ENCODE measurements at regions not wholly inside any gene's neighbourhood (a gene's known extent, or its start where the extent isn't known, plus 50 kb on each side); places are given as distances from the start of the nearest gene placed in this dataset.
"Not testable (repeated sequence)": the region's sequence is repeated elsewhere in the genome, so short reads cannot be mapped to it uniquely, and the experiment has no call there.

GRCh38 chr10:36462194-36462593 lies 663.2 kb upstream of the ANKRD30A start:
- Histone ChIP-seq H3K36me3 (ENCODE audit: control insufficient read depth in 5 of 5, insufficient read depth in 5 of 5, low read length in 5 of 5) (no peaks in the 10 kb centered on the region), H3K4me1 (ENCODE audit: control insufficient read depth in 5 of 5, insufficient read depth in 5 of 5, low read length in 5 of 5) (no peaks in the 10 kb centered on the region), H3K9ac (ENCODE audit: low read length in 5 of 5) (no peak overlapping the region), H3K4me3 (ENCODE audit: low read depth in 1 of 5, low read length in 5 of 5) (no peak overlapping the region), H3K27ac (ENCODE audit: low read depth, low read length) (no peak overlapping the region), H3K27me3 (ENCODE audit: control insufficient read depth in 5 of 5, insufficient read depth in 4 of 5, low read length in 5 of 5) (no peaks in the 10 kb centered on the region), H3K9me3 (ENCODE audit: control insufficient read depth in 5 of 5, low read length in 5 of 5) (peaks cover 0 to 9% (median 5%) of the 10 kb centered on the region in 5 donors)

GRCh38 chr10:36458437-36458836 lies 667.0 kb upstream of the ANKRD30A start:
- not testable (repeated sequence) for H3K27ac ChIP-seq (ENCODE audit: low read depth, low read length); H3K27me3 ChIP-seq (ENCODE audit: control insufficient read depth in 5 of 5, insufficient read depth in 4 of 5, low read length in 5 of 5); H3K4me1 ChIP-seq (ENCODE audit: control insufficient read depth in 5 of 5, insufficient read depth in 5 of 5, low read length in 5 of 5); H3K36me3 ChIP-seq (ENCODE audit: control insufficient read depth in 5 of 5, insufficient read depth in 5 of 5, low read length in 5 of 5); H3K9ac ChIP-seq (ENCODE audit: low read length in 5 of 5); H3K9me3 ChIP-seq (ENCODE audit: control insufficient read depth in 5 of 5, low read length in 5 of 5); H3K4me3 ChIP-seq (ENCODE audit: low read depth in 1 of 5, low read length in 5 of 5)

DNA sequence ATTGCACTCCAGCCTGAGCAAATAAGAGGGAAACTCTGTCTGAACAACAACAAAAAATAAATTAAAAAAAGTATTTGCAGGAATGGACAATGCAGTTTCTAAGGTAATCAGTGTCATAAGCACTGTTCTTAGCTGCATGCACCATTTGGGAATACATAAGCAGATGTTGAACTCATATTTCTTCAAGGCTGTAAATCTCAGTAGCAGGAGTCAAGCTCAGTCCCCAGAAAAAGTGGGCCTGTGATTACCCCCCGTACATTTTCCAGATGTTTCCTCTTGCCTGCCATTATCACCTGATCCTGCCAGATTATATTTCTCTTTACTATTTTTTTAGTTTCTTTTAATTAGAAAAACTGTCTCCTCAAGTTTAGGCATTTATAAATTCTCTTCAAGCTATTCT lies 667.6 kb upstream of the ANKRD30A start:
- Histone ChIP-seq H3K4me3 (ENCODE audit: low read depth in 1 of 5, low read length in 5 of 5) (no peak overlapping the region), H3K27me3 (ENCODE audit: control insufficient read depth in 5 of 5, insufficient read depth in 4 of 5, low read length in 5 of 5) (no peaks in the 10 kb centered on the region), H3K4me1 (ENCODE audit: control insufficient read depth in 5 of 5, insufficient read depth in 5 of 5, low read length in 5 of 5) (no peaks in the 10 kb centered on the region), H3K9ac (ENCODE audit: low read length in 5 of 5) (no peak overlapping the region), H3K36me3 (ENCODE audit: control insufficient read depth in 5 of 5, insufficient read depth in 5 of 5, low read length in 5 of 5) (no peaks in the 10 kb centered on the region), H3K9me3 (ENCODE audit: control insufficient read depth in 5 of 5, low read length in 5 of 5) (peaks cover 0 to 9% (median 5%) of the 10 kb centered on the region in 5 donors), H3K27ac (ENCODE audit: low read depth, low read length) (no peak overlapping the region)

DNA sequence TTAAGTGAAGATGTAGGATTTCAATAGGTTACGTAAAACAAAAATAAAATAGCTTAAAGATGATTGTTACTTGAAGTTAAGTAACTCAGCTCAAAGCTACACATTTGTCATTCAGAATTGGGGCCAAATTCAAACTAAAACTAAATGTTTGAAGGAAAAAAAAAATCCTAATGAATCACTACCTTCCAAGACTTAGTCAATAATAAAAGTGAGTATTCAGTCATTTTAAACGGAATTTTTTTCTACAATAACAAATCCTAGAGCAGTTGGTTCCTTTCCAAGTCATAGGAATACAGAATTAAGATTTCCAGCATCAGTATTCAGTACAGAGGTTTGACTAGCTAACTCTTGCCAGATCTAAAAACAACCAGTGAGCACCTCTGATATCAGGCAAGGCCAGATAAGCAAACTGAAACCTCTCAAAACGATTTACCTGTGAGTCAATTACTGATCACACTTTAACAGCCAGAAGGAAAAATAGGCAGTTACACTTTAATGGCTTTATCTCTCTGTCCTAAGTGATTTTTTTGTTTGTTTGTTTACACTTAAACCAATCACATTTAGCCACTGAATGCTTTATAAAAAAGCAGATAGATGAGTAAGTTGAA lies 669.8 kb upstream of the ANKRD30A start:
- Histone ChIP-seq H3K36me3 (ENCODE audit: control insufficient read depth in 5 of 5, insufficient read depth in 5 of 5, low read length in 5 of 5) (no peaks in the 10 kb centered on the region), H3K9me3 (ENCODE audit: control insufficient read depth in 5 of 5, low read length in 5 of 5) (peaks cover 0 to 9% (median 5%) of the 10 kb centered on the region in 5 donors), H3K27ac (ENCODE audit: low read depth, low read length) (no peak overlapping the region), H3K9ac (ENCODE audit: low read length in 5 of 5) (no peak overlapping the region), H3K27me3 (ENCODE audit: control insufficient read depth in 5 of 5, insufficient read depth in 4 of 5, low read length in 5 of 5) (no peaks in the 10 kb centered on the region), H3K4me1 (ENCODE audit: control insufficient read depth in 5 of 5, insufficient read depth in 5 of 5, low read length in 5 of 5) (no peaks in the 10 kb centered on the region), H3K4me3 (ENCODE audit: low read depth in 1 of 5, low read length in 5 of 5) (no peak overlapping the region)

GRCh38 chr10:36452851-36453250 lies 672.5 kb upstream of the ANKRD30A start:
- no peaks in the 10 kb centered on the region for H3K27me3 ChIP-seq (ENCODE audit: control insufficient read depth in 5 of 5, insufficient read depth in 4 of 5, low read length in 5 of 5)
- H3K4me1 ChIP-seq (ENCODE audit: control insufficient read depth in 5 of 5, insufficient read depth in 5 of 5, low read length in 5 of 5) = peaks cover 0 to 3% (median 0%) of the 10 kb centered on the region in 5 donors
- no peak overlapping the region for H3K27ac ChIP-seq (ENCODE audit: low read depth, low read length)
- peaks cover 0 to 4% (median 2%) of the 10 kb centered on the region in 5 donors for H3K9me3 ChIP-seq (ENCODE audit: control insufficient read depth in 5 of 5, low read length in 5 of 5)
- no peak overlapping the region for H3K4me3 ChIP-seq (ENCODE audit: low read depth in 1 of 5, low read length in 5 of 5)
- no peaks in the 10 kb centered on the region for H3K36me3 ChIP-seq (ENCODE audit: control insufficient read depth in 5 of 5, insufficient read depth in 5 of 5, low read length in 5 of 5)
- no peak overlapping the region for H3K9ac ChIP-seq (ENCODE audit: low read length in 5 of 5)

DNA sequence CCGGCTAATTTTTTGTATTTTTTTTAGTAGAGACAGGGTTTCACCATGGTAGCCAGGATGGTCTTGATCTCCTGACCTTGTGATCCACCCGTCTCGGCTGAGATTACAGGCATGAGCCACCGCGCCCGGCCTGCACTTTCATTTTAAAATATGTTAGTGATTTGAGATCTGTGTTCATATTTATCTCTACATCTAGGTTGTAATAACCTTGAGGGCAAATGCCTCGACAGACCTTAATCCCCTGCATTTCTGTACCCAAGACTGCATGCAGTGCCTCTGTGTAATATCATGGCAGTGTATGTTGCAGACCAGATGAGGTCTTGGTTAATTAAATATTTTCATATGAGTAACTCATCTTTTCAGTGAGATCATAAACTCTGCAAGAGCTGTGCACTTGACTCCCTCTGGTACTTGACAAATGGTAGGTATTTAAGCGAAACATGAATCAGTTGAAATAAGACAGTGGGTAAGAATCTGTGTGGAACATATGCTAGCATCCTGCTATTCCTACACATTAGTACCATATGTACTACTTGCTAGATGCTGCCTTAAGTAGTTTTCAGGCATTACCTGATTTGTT lies 673.9 kb upstream of the ANKRD30A start:
- H3K4me3 ChIP-seq (ENCODE audit: low read depth in 1 of 5, low read length in 5 of 5) = no peak overlapping the region
- H3K36me3 ChIP-seq (ENCODE audit: control insufficient read depth in 5 of 5, insufficient read depth in 5 of 5, low read length in 5 of 5) = no peaks in the 10 kb centered on the region
- no peaks in the 10 kb centered on the region for H3K27me3 ChIP-seq (ENCODE audit: control insufficient read depth in 5 of 5, insufficient read depth in 4 of 5, low read length in 5 of 5)
- H3K27ac ChIP-seq (ENCODE audit: low read depth, low read length) = no peak overlapping the region
- H3K9me3 ChIP-seq (ENCODE audit: control insufficient read depth in 5 of 5, low read length in 5 of 5) = no peaks in the 10 kb centered on the region
- peaks cover 0 to 3% (median 0%) of the 10 kb centered on the region in 5 donors for H3K4me1 ChIP-seq (ENCODE audit: control insufficient read depth in 5 of 5, insufficient read depth in 5 of 5, low read length in 5 of 5)
- H3K9ac ChIP-seq (ENCODE audit: low read length in 5 of 5) = no peak overlapping the region

GRCh38 chr10:36450380-36450779 lies 675.0 kb upstream of the ANKRD30A start:
- Histone ChIP-seq H3K9me3 (ENCODE audit: control insufficient read depth in 5 of 5, low read length in 5 of 5) (no peaks in the 10 kb centered on the region), H3K9ac (ENCODE audit: low read length in 5 of 5) (no peak overlapping the region), H3K27ac (ENCODE audit: low read depth, low read length) (no peak overlapping the region), H3K4me1 (ENCODE audit: control insufficient read depth in 5 of 5, insufficient read depth in 5 of 5, low read length in 5 of 5) (peaks cover 0 to 3% (median 0%) of the 10 kb centered on the region in 5 donors), H3K36me3 (ENCODE audit: control insufficient read depth in 5 of 5, insufficient read depth in 5 of 5, low read length in 5 of 5) (no peaks in the 10 kb centered on the region), H3K27me3 (ENCODE audit: control insufficient read depth in 5 of 5, insufficient read depth in 4 of 5, low read length in 5 of 5) (no peaks in the 10 kb centered on the region), H3K4me3 (ENCODE audit: low read depth in 1 of 5, low read length in 5 of 5) (no peak overlapping the region)

DNA sequence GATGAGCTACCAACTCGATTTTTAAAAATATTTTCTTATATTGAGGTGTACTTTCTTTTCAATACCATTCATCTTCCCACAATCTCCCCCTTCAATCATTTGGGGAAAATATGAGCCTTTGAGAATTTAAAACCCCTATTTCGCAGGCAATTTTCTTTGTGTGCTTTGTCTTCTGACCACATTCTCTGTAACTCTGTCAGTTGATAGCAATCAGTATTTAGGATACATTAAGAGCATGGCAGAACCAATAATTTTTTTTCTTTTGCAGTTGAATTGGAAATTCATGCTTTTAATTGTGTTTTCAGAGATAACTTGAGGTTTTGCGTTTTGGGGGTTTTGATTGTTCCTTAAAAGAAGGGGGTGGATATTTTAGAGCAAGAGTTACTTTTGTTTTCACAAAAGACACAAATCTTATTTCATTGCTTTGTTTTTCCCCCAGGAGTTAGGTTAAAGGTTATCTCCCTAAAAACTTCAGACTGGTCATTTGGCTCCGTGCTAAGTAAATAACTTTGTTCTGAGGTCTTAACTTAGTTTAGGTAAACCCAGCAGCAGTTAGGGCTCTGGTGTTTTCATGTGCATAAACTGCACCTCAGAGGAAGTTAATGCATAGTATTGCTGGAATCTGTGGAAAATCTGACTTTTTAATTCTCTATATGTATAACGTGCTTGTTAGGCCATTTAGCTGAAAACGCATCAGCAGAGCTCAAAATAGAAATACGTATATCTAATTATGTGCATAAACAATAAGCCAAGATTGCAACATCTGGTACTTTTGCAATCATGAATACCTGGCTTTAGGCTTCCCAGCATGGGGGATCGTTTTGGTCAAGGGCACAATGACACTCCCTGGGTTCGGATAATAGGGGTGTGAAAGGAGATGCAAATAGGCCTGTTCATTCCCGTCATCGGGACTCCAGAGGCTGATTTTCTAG lies 676.4 kb upstream of the ANKRD30A start:
- H3K36me3 ChIP-seq (ENCODE audit: control insufficient read depth in 5 of 5, insufficient read depth in 5 of 5, low read length in 5 of 5) = no peaks in the 10 kb centered on the region
- H3K4me3 ChIP-seq (ENCODE audit: low read depth in 1 of 5, low read length in 5 of 5) = no peak overlapping the region
- H3K4me1 ChIP-seq (ENCODE audit: control insufficient read depth in 5 of 5, insufficient read depth in 5 of 5, low read length in 5 of 5) = peaks cover 0 to 3% (median 0%) of the 10 kb centered on the region in 5 donors
- H3K9ac ChIP-seq (ENCODE audit: low read length in 5 of 5) = no peak overlapping the region
- H3K27ac ChIP-seq (ENCODE audit: low read depth, low read length) = no peak overlapping the region
- no peaks in the 10 kb centered on the region for H3K27me3 ChIP-seq (ENCODE audit: control insufficient read depth in 5 of 5, insufficient read depth in 4 of 5, low read length in 5 of 5)
- H3K9me3 ChIP-seq (ENCODE audit: control insufficient read depth in 5 of 5, low read length in 5 of 5) = no peaks in the 10 kb centered on the region

- H3K9ac ChIP-seq (ENCODE audit: low read length in 5 of 5) = no peak overlapping the region
Measured at GRCh38 chr10:36446881-36447280, 678.5 kb upstream of the ANKRD30A start.

GRCh38 chr10:36443233-36443632 lies 682.2 kb upstream of the ANKRD30A start:
- Histone ChIP-seq H3K27ac (ENCODE audit: low read depth, low read length) (no peak overlapping the region), H3K27me3 (ENCODE audit: control insufficient read depth in 5 of 5, insufficient read depth in 4 of 5, low read length in 5 of 5) (peaks cover 0 to 3% (median 0%) of the 10 kb centered on the region in 5 donors), H3K36me3 (ENCODE audit: control insufficient read depth in 5 of 5, insufficient read depth in 5 of 5, low read length in 5 of 5) (no peaks in the 10 kb centered on the region), H3K9ac (ENCODE audit: low read length in 5 of 5) (no peak overlapping the region), H3K9me3 (ENCODE audit: control insufficient read depth in 5 of 5, low read length in 5 of 5) (no peaks in the 10 kb centered on the region), H3K4me1 (ENCODE audit: control insufficient read depth in 5 of 5, insufficient read depth in 5 of 5, low read length in 5 of 5) (no peaks in the 10 kb centered on the region), H3K4me3 (ENCODE audit: low read depth in 1 of 5, low read length in 5 of 5) (no peak overlapping the region)

More at GRCh38 chr10:36446881-36447280, 678.5 kb upstream of the ANKRD30A start:
- Histone ChIP-seq H3K9me3 (ENCODE audit: control insufficient read depth in 5 of 5, low read length in 5 of 5) (no peaks in the 10 kb centered on the region), H3K4me3 (ENCODE audit: low read depth in 1 of 5, low read length in 5 of 5) (no peak overlapping the region), H3K27ac (ENCODE audit: low read depth, low read length) (no peak overlapping the region), H3K36me3 (ENCODE audit: control insufficient read depth in 5 of 5, insufficient read depth in 5 of 5, low read length in 5 of 5) (no peaks in the 10 kb centered on the region), H3K27me3 (ENCODE audit: control insufficient read depth in 5 of 5, insufficient read depth in 4 of 5, low read length in 5 of 5) (no peaks in the 10 kb centered on the region), H3K4me1 (ENCODE audit: control insufficient read depth in 5 of 5, insufficient read depth in 5 of 5, low read length in 5 of 5) (peaks cover 0 to 3% (median 0%) of the 10 kb centered on the region in 5 donors)

Measured in subcutaneous abdominal adipose tissue (tissue), 5 donors.